ENCODE measurements at regions not wholly inside any gene's neighbourhood (a gene's known extent, or its start where the extent isn't known, plus 50 kb on each side); places are given as distances from the start of the nearest gene placed in this dataset.

GRCh38 chr22:48212727-48213126 is 1450.3 kb downstream of the TBC1D22A start:
- DNase-seq (ENCODE audit: low spot score): no peak
- TF ChIP-seq CTCF (IDR thresholded peaks at IDR 0.05; ENCODE audit: extremely low read depth, missing control alignments): no peak

- DNase-seq (ENCODE audit: low spot score): no peak
- no peak for TF ChIP-seq CTCF (IDR thresholded peaks at IDR 0.05; ENCODE audit: extremely low read depth, missing control alignments)
Observed at GRCh38 chr22:48210812-48211211, 1448.4 kb downstream of the TBC1D22A start.

GRCh38 chr22:48210198-48210580 is 1447.7 kb downstream of the TBC1D22A start:
- no peak for DNase-seq (ENCODE audit: low spot score)
- no peak for TF ChIP-seq CTCF (IDR thresholded peaks at IDR 0.05; ENCODE audit: extremely low read depth, missing control alignments)

GRCh38 chr22:48209473-48210197 is 1447.2 kb downstream of the TBC1D22A start:
- DNase-seq (ENCODE audit: low spot score): no peak
- TF ChIP-seq CTCF (IDR thresholded peaks at IDR 0.05; ENCODE audit: extremely low read depth, missing control alignments): no peak

GRCh38 chr22:48208894-48209293 is 1446.4 kb downstream of the TBC1D22A start:
- no peak for DNase-seq (ENCODE audit: low spot score)
- TF ChIP-seq CTCF (IDR thresholded peaks at IDR 0.05; ENCODE audit: extremely low read depth, missing control alignments): no peak

- no peak for DNase-seq (ENCODE audit: low spot score)
- TF ChIP-seq CTCF (IDR thresholded peaks at IDR 0.05; ENCODE audit: extremely low read depth, missing control alignments): no peak
Observed at GRCh38 chr22:48207919-48208535, 1445.6 kb downstream of the TBC1D22A start.

GRCh38 chr22:48205790-48206189 is 1443.3 kb downstream of the TBC1D22A start:
- no peak for DNase-seq (ENCODE audit: low spot score)
- no peak for TF ChIP-seq CTCF (IDR thresholded peaks at IDR 0.05; ENCODE audit: extremely low read depth, missing control alignments)

Data from GM20000 (cell line).